Muscle of arm (tissue), 1 donor: ENCODE measurements at regions not wholly inside any gene's neighbourhood (a gene's known extent, or its start where the extent isn't known, plus 50 kb on each side); places are given as distances from the start of the nearest gene placed in this dataset.

Source experiments
- DNase-seq: peaks from one replicate; pipeline ENCODE4 v3.0.0-alpha.2; 2013

- no peak for DNase-seq
These were observed 109.1 kb upstream of the BCAT1 start for GRCh38 chr12:25058012-25058411.

GRCh38 chr12:25056486-25057130 is 107.7 kb upstream of the BCAT1 start:
- no peak for DNase-seq

GRCh38 chr12:25056011-25056410 is 107.1 kb upstream of the BCAT1 start:
- DNase-seq, result no peak

- DNase-seq, result no peak
These were observed 105.9 kb upstream of the BCAT1 start for GRCh38 chr12:25054783-25055144.

- no peak for DNase-seq
These were observed 105.3 kb upstream of the BCAT1 start for GRCh38 chr12:25054076-25054782.

- no peak for DNase-seq
These were observed 104.0 kb upstream of the BCAT1 start for GRCh38 chr12:25052914-25053211.

GRCh38 chr12:25052196-25052913 is 103.5 kb upstream of the BCAT1 start:
- peak; percentile 15 for DNase-seq

GRCh38 chr12:25051656-25052195 is 102.8 kb upstream of the BCAT1 start:
- no peak for DNase-seq

GRCh38 chr12:25051171-25051570 is 102.3 kb upstream of the BCAT1 start:
- DNase-seq, result no peak

GRCh38 chr12:25045869-25046268 is 97.0 kb upstream of the BCAT1 start:
- no peak for DNase-seq

GRCh38 chr12:25041006-25041741 is 92.3 kb upstream of the BCAT1 start:
- no peak for DNase-seq

- no peak for DNase-seq
These were observed 91.7 kb upstream of the BCAT1 start for GRCh38 chr12:25040593-25040992.

- DNase-seq, result no peak
These were observed 85.8 kb upstream of the BCAT1 start for GRCh38 chr12:25034676-25035075.

- DNase-seq, result no peak
These were observed 77.1 kb upstream of the BCAT1 start for GRCh38 chr12:25025951-25026490.

- no peak for DNase-seq
These were observed 76.4 kb upstream of the BCAT1 start for GRCh38 chr12:25025260-25025659.

GRCh38 chr12:25023808-25024207 is 74.9 kb upstream of the BCAT1 start:
- no peak for DNase-seq

GRCh38 chr12:25020621-25021243 is 71.8 kb upstream of the BCAT1 start:
- DNase-seq, result no peak

GRCh38 chr12:25018146-25018545 is 69.2 kb upstream of the BCAT1 start:
- no peak for DNase-seq

- no peak for DNase-seq
These were observed 68.4 kb upstream of the BCAT1 start for GRCh38 chr12:25017336-25017735.

GRCh38 chr12:25014961-25015360 is 66.1 kb upstream of the BCAT1 start:
- no peak for DNase-seq

- no peak for DNase-seq
These were observed 64.2 kb upstream of the BCAT1 start for GRCh38 chr12:25013061-25013460.
